Loucy (cell line): ENCODE measurements at regions not wholly inside any gene's neighbourhood (a gene's known extent, or its start where the extent isn't known, plus 50 kb on each side); places are given as distances from the start of the nearest gene placed in this dataset.
"Not testable (repeated sequence)": the region's sequence is repeated elsewhere in the genome, so short reads cannot be mapped to it uniquely, and the experiment has no call there.

ENCODE experiments used
- H2AFZ ChIP-seq: fragments of 200-600 bp; sonication (generic); 2 replicates; pipeline ENCODE4 v1.6.0; 2016; ENCODE audit warnings: antibody characterized with exemption, mild to moderate bottlenecking, low read length, moderate library complexity
- H3F3A ChIP-seq: fragments of 200-600 bp; 2 replicates; pipeline ENCODE4 v1.6.0; 2016; ENCODE audit warnings: antibody characterized with exemption, low read depth, mild to moderate bottlenecking
- H3K27me3 ChIP-seq: fragments of 200-600 bp; sonication (generic); 2 replicates; pipeline ENCODE4 v1.6.1; 2014; ENCODE audit warnings: low read length, mild to moderate bottlenecking; ENCODE audit not compliant: insufficient read depth, poor library complexity, severe bottlenecking
- H3K36me3 ChIP-seq: fragments of 200-600 bp; sonication (generic); 2 replicates; pipeline ENCODE4 v1.6.1; 2016; ENCODE audit warnings: low read length; ENCODE audit not compliant: insufficient read depth
- H3K4me1 ChIP-seq: fragments of 200-600 bp; sonication (generic); 2 replicates; pipeline ENCODE4 v1.5.1; 2014; ENCODE audit warnings: low read length, mild to moderate bottlenecking; ENCODE audit not compliant: insufficient read depth, poor library complexity, severe bottlenecking
- H3K4me2 ChIP-seq: fragments of 200-600 bp; sonication (generic); 2 replicates; pipeline ENCODE4 v1.6.0; 2014; ENCODE audit warnings: antibody characterized with exemption, low read length, low read depth, mild to moderate bottlenecking; ENCODE audit not compliant: poor library complexity, severe bottlenecking
- H3K4me3 ChIP-seq: fragments of 200-600 bp; sonication (generic); 2 replicates; pipeline ENCODE4 v1.5.1; 2014; ENCODE audit warnings: low read length, mild to moderate bottlenecking, mixed read lengths; ENCODE audit not compliant: poor library complexity, severe bottlenecking
- H3K79me2 ChIP-seq: fragments of 200-600 bp; sonication (generic); 2 replicates; pipeline ENCODE4 v1.6.1; 2014; ENCODE audit warnings: low read length; ENCODE audit not compliant: insufficient read depth
- H3K9ac ChIP-seq: fragments of 200-600 bp; sonication (generic); 2 replicates; pipeline ENCODE4 v1.6.0; 2014; ENCODE audit warnings: mild to moderate bottlenecking, low read depth, low read length, moderate library complexity; ENCODE audit not compliant: poor library complexity, severe bottlenecking
- H3K9me2 ChIP-seq: fragments of 200-600 bp; sonication (generic); replicated peaks from 2 replicates; pipeline ENCODE4 v1.6.1; 2016; ENCODE audit warnings: low read depth, low read length, mixed read lengths
- H3K9me3 ChIP-seq: fragments of 200-600 bp; sonication (generic); 2 replicates; pipeline ENCODE4 v1.6.1; 2014; ENCODE audit warnings: mild to moderate bottlenecking, antibody characterized with exemption, low read length, low read depth; ENCODE audit not compliant: insufficient read depth
- H4K20me1 ChIP-seq: fragments of 200-600 bp; sonication (generic); 2 replicates; pipeline ENCODE4 v1.6.0; 2014; ENCODE audit warnings: antibody characterized with exemption, low read length, mild to moderate bottlenecking; ENCODE audit not compliant: insufficient read depth, poor library complexity, severe bottlenecking
- EZH2phosphoT487 ChIP-seq: fragments of 200-600 bp; IDR thresholded peaks from 2 replicates; pipeline ENCODE4 v1.6.1; 2018; ENCODE audit warnings: antibody characterized with exemption, mild to moderate bottlenecking, moderate library complexity, borderline replicate concordance
- TF ChIP-seq, protein P1 (sequence below): fragments of 200-600 bp; sonication (generic); conservative IDR thresholded peaks from 2 replicates; pipeline ENCODE4 v1.5.1; 2014; ENCODE audit warnings: mild to moderate bottlenecking, antibody characterized with exemption, low read length

DNA sequence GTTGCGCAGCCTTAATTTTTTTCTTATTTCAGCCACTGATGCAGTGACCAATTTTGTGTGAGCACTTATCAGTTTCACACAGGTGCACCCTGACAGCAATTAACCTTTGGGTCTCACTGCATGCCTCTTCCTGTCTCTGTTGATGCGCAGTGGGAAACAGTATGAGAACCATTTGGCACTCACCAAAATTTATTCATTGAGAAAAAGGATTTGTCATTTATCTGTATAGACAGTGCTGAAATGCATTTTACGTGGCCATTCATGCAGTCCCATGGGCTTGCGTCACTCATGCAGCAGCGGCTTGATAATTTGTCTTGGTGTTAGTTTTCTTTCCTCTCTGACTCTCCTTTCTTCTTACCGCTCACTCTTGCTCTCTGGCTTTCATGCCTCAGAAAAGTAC is 157.5 kb downstream of the C12orf75 start:
- H3K9me2 ChIP-seq, result no peaks in the 10 kb centered on the region
- no peak overlapping the region for H3K4me3 ChIP-seq
- no peak for TF ChIP-seq EZH2phosphoT487
- TF ChIP-seq, protein P1, sequence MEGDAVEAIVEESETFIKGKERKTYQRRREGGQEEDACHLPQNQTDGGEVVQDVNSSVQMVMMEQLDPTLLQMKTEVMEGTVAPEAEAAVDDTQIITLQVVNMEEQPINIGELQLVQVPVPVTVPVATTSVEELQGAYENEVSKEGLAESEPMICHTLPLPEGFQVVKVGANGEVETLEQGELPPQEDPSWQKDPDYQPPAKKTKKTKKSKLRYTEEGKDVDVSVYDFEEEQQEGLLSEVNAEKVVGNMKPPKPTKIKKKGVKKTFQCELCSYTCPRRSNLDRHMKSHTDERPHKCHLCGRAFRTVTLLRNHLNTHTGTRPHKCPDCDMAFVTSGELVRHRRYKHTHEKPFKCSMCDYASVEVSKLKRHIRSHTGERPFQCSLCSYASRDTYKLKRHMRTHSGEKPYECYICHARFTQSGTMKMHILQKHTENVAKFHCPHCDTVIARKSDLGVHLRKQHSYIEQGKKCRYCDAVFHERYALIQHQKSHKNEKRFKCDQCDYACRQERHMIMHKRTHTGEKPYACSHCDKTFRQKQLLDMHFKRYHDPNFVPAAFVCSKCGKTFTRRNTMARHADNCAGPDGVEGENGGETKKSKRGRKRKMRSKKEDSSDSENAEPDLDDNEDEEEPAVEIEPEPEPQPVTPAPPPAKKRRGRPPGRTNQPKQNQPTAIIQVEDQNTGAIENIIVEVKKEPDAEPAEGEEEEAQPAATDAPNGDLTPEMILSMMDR, result no peak
- H3F3A ChIP-seq, result no peaks in the 10 kb centered on the region
- no peak overlapping the region for H2AFZ ChIP-seq
- H3K36me3 ChIP-seq, result no peaks in the 10 kb centered on the region
- H3K4me2 ChIP-seq, result no peak overlapping the region
- H3K79me2 ChIP-seq, result no peaks in the 10 kb centered on the region
- H3K27me3 ChIP-seq, result no peaks in the 10 kb centered on the region
- no peaks in the 10 kb centered on the region for H3K9me3 ChIP-seq
- H4K20me1 ChIP-seq, result no peaks in the 10 kb centered on the region
- H3K4me1 ChIP-seq, result no peaks in the 10 kb centered on the region
- H3K9ac ChIP-seq, result no peak overlapping the region

DNA sequence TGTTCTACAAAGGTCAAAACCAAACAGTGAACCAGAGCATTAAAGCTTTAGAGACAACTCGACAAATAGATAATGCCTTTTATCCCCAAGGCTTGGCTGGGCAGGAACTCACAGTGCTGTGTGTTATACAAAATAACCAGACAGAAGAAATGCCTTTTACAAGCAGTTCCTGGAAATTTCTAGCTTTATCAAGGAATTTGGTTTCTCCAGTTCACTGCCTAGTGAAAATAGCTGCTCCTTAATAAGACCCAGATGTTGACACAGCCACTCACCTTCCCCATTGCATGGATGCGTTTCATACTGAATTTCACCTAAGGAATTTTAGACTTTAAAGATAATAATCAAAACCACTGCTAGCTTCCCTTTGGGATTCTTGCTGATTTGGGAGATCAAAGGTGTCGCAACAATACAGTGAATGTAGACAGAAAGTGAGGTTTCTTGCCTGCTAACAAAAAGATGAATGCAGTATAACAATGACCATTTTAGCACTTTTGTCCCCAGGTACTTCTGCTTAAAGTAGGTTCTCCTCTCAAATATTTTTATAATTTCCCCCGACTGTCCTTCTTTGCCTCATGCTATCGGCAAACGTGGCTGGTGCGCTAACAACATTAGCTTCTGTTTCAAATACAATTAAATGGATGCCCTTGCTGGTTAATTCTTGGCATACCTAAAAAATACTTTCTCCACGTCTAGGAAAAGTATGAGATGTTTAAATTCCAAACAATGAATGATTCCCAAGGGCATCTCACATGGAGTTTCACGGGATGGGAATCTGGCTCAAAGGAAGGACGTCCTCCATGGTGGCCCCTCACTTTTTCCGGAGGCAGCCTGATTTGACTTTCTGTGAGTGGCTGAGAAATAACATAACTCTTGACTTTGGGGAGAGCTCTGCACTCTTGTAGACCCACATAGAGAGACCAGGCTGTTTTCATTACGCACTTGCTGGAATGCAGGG is 162.4 kb downstream of the C12orf75 start:
- no peak overlapping the region for H3K9ac ChIP-seq
- H3K36me3 ChIP-seq, result no peaks in the 10 kb centered on the region
- H3K27me3 ChIP-seq, result peaks cover 3% of the 10 kb centered on the region
- H3F3A ChIP-seq, result no peaks in the 10 kb centered on the region
- no peak overlapping the region for H2AFZ ChIP-seq
- H3K79me2 ChIP-seq, result no peaks in the 10 kb centered on the region
- no peaks in the 10 kb centered on the region for H3K9me2 ChIP-seq
- no peak overlapping the region for H3K4me3 ChIP-seq
- no peak overlapping the region for H3K4me2 ChIP-seq
- H4K20me1 ChIP-seq, result no peaks in the 10 kb centered on the region
- no peak for TF ChIP-seq EZH2phosphoT487
- TF ChIP-seq, protein P1, result no peak
- no peaks in the 10 kb centered on the region for H3K4me1 ChIP-seq
- no peaks in the 10 kb centered on the region for H3K9me3 ChIP-seq

DNA sequence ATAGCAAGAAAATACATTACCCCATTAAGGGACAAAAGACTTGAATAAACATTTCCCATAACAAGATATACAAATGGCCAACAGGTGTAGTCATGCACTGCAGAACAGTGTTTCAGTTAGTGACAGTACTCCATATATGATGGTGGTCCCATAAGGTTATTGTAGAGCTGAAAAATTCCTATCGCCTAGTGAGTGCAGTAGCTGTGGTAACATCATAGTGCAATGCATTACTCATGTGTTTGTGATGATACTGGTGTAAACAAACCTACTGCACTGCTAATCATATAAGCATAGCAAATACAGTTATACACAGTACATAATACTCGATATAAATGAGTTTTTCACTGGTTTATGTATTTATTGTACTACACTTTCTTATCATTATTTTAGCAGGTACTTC is 168.7 kb downstream of the C12orf75 start:
- TF ChIP-seq, protein P1, result no peak
- no peak for TF ChIP-seq EZH2phosphoT487
- Histone ChIP-seq H3F3A (no peaks in the 10 kb centered on the region), H4K20me1 (no peaks in the 10 kb centered on the region), H3K9ac (no peak overlapping the region), H3K36me3 (no peaks in the 10 kb centered on the region), H3K4me2 (no peak overlapping the region), H3K9me2 (no peaks in the 10 kb centered on the region), H3K27me3 (peaks cover 3% of the 10 kb centered on the region), H3K4me3 (no peak overlapping the region), H3K79me2 (no peaks in the 10 kb centered on the region), H3K4me1 (no peaks in the 10 kb centered on the region), H3K9me3 (no peaks in the 10 kb centered on the region), H2AFZ (no peak overlapping the region)

DNA sequence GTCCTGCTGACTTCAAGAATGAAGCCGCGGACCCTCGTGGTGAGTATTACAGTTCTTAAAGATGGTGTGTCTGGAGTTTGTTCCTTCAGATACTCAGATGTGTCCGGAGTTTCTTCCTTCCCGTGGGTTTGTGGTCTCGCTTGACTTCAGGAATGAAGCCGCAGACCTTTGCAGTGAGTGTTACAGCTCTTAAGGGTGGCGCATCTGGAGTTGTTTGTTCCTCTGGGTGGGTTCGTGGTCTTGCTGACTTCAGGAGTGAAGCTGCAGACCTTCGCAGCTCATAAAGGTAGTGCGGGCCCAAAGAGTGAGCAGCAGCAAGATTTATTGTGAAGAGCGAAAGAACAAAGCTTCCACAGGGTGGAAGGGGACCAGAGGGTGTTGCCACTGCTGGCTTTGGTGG is 170.2 kb downstream of the C12orf75 start:
- not testable (repeated sequence) for H3K4me2 ChIP-seq, H4K20me1 ChIP-seq, H3K9me3 ChIP-seq, H3K79me2 ChIP-seq, H3F3A ChIP-seq, H3K4me1 ChIP-seq, H3K9ac ChIP-seq, H3K27me3 ChIP-seq, H3K4me3 ChIP-seq, H3K36me3 ChIP-seq, H3K9me2 ChIP-seq, H2AFZ ChIP-seq
